Small intestine (tissue), 7 donors: ENCODE measurements at regions not wholly inside any gene's neighbourhood (a gene's known extent, or its start where the extent isn't known, plus 50 kb on each side); places are given as distances from the start of the nearest gene placed in this dataset.

Source experiments
- DNase-seq, 2 donors: peaks; one replicate each; pipeline versions ENCODE4 v3.0.0 to v3.0.0-alpha.2; 2013
- FAIRE-seq: peaks from 2 replicates; lab custom pipeline; 2012; peaks lifted over from hg19 to GRCh38; lab: Jason Lieb, UNC
- H3K27ac ChIP-seq, 3 donors: one replicate each; pipeline ENCODE4 v1.5.1; 2013; ENCODE audit warnings: low read length in 2 of 3, mild to moderate bottlenecking in 2 of 3, control low read depth in 1 of 3, inconsistent platforms in 1 of 3, low read depth in 1 of 3, moderate library complexity in 1 of 3
- H3K27me3 ChIP-seq, 3 donors: one replicate each; pipeline ENCODE4 v1.6.1; 2013; ENCODE audit warnings: low read length in 3 of 3, inconsistent platforms in 1 of 3; ENCODE audit not compliant: control insufficient read depth in 3 of 3, insufficient read depth in 3 of 3
- H3K36me3 ChIP-seq, 3 donors: one replicate each; pipeline ENCODE4 v1.6.1; 2013; ENCODE audit warnings: low read length in 3 of 3, inconsistent platforms in 1 of 3, low read depth in 1 of 3, mild to moderate bottlenecking in 1 of 3, moderate library complexity in 1 of 3; ENCODE audit not compliant: control insufficient read depth in 3 of 3, insufficient read depth in 2 of 3
- H3K4me1 ChIP-seq, 3 donors: one replicate each; pipeline ENCODE4 v1.6.1; 2013; ENCODE audit warnings: low read length in 2 of 3, inconsistent platforms in 1 of 3, low read depth in 1 of 3, mild to moderate bottlenecking in 1 of 3, moderate library complexity in 1 of 3; ENCODE audit not compliant: control insufficient read depth in 3 of 3, insufficient read depth in 2 of 3
- H3K4me3 ChIP-seq, 3 donors: one replicate each; pipeline ENCODE4 v1.5.1; 2013; ENCODE audit warnings: low read length in 3 of 3, control low read depth in 1 of 3, inconsistent platforms in 1 of 3, low read depth in 1 of 3, mild to moderate bottlenecking in 1 of 3, moderate library complexity in 1 of 3
- H3K9me3 ChIP-seq, 2 donors: one replicate each; pipeline ENCODE4 v1.6.1; 2013; ENCODE audit warnings: low read depth in 1 of 2, low read length in 1 of 2; ENCODE audit not compliant: control insufficient read depth in 2 of 2, insufficient read depth in 1 of 2
- WGBS, 3 donors: extraction: QIAGEN DNeasy Blood & Tissue Kit; methylation state at CpG; one replicate each; pipeline ENCODE4 v1.1.7; 2013; 5-methylcytosine and 5-hydroxymethylcytosine counted together
- donor health status: healthy with polysubstance abuse.
- donor health status: control.
- donor health status: control.
- donor health status: Bipolar disorder and iron deficiency.
- donor health status: healthy.

GRCh38 chr6:164378330-164378729 lies 931.1 kb downstream of the C6orf118 start:
- Histone ChIP-seq H3K9me3 (peaks cover 0 to 8% of the 10 kb centered on the region in 2 donors), H3K4me3 (no peak overlapping the region), H3K4me1 (no peaks in the 10 kb centered on the region), H3K27ac (no peak overlapping the region), H3K27me3 (no peaks in the 10 kb centered on the region), H3K36me3 (no peaks in the 10 kb centered on the region)
- DNase-seq (no peak), FAIRE-seq (no peak)
- WGBS, 3 donors = 50 to 62% (median 59%) methylated on average over 2 of the region's 2 CpGs

GRCh38 chr6:164377348-164377918 lies 932.0 kb downstream of the C6orf118 start:
- peaks cover 0 to 8% of the 10 kb centered on the region in 2 donors for H3K9me3 ChIP-seq
- no peaks in the 10 kb centered on the region for H3K36me3 ChIP-seq
- no peak overlapping the region for H3K4me3 ChIP-seq
- DNase-seq (no peak), FAIRE-seq (no peak)
- 72 to 80% (median 77%) methylated on average over 6 of the region's 6 CpGs for WGBS, 3 donors
- no peaks in the 10 kb centered on the region for H3K27me3 ChIP-seq
- no peaks in the 10 kb centered on the region for H3K4me1 ChIP-seq
- H3K27ac ChIP-seq = no peak overlapping the region

- no peak overlapping the region for H3K4me3 ChIP-seq
- H3K9me3 ChIP-seq = peaks cover 2 to 8% of the 10 kb centered on the region in 2 donors
- H3K27ac ChIP-seq = no peak overlapping the region
- no peaks in the 10 kb centered on the region for H3K4me1 ChIP-seq
- H3K36me3 ChIP-seq = no peaks in the 10 kb centered on the region
- FAIRE-seq (no peak), DNase-seq (no peak)
- H3K27me3 ChIP-seq = no peaks in the 10 kb centered on the region
Measured at GRCh38 chr6:164370773-164371172, 938.6 kb downstream of the C6orf118 start.

GRCh38 chr6:164359441-164359840 lies 944.9 kb downstream of the QKI start:
- no peaks in the 10 kb centered on the region for H3K4me1 ChIP-seq
- no peaks in the 10 kb centered on the region for H3K36me3 ChIP-seq
- DNase-seq (no peak), FAIRE-seq (no peak)
- H3K4me3 ChIP-seq = no peak overlapping the region
- no peak overlapping the region for H3K27ac ChIP-seq
- peaks cover 0 to 13% of the 10 kb centered on the region in 2 donors for H3K9me3 ChIP-seq
- 90 to 97% (median 93%) methylated on average over 2 of the region's 2 CpGs for WGBS, 3 donors
- no peaks in the 10 kb centered on the region for H3K27me3 ChIP-seq

GRCh38 chr6:164359036-164359435 lies 944.5 kb downstream of the QKI start:
- Histone ChIP-seq H3K27ac (no peak overlapping the region), H3K27me3 (no peaks in the 10 kb centered on the region), H3K9me3 (peaks cover 0 to 14% of the 10 kb centered on the region in 2 donors), H3K36me3 (no peaks in the 10 kb centered on the region), H3K4me3 (no peak overlapping the region), H3K4me1 (no peaks in the 10 kb centered on the region)
- no peak for DNase-seq
- FAIRE-seq = no peak
- 85 to 91% (median 90%) methylated on average over 2 of the region's 2 CpGs for WGBS, 3 donors

GRCh38 chr6:164356814-164357213 lies 942.3 kb downstream of the QKI start:
- Histone ChIP-seq H3K36me3 (no peaks in the 10 kb centered on the region), H3K4me3 (no peak overlapping the region), H3K4me1 (no peaks in the 10 kb centered on the region), H3K9me3 (peaks cover 0 to 14% of the 10 kb centered on the region in 2 donors), H3K27ac (no peak overlapping the region), H3K27me3 (no peaks in the 10 kb centered on the region)
- 74 to 89% (median 74%) methylated on average over 1 of the region's 1 CpG for WGBS, 3 donors
- FAIRE-seq = no peak
- no peak for DNase-seq

- H3K9me3 ChIP-seq = peaks cover 0 to 1% of the 10 kb centered on the region in 2 donors
- FAIRE-seq = no peak
- no peak for DNase-seq
- no peaks in the 10 kb centered on the region for H3K4me1 ChIP-seq
- H3K27me3 ChIP-seq = no peaks in the 10 kb centered on the region
- H3K4me3 ChIP-seq = no peak overlapping the region
- H3K27ac ChIP-seq = no peak overlapping the region
- WGBS, 3 donors = 80 to 84% (median 81%) methylated on average over 2 of the region's 2 CpGs
- no peaks in the 10 kb centered on the region for H3K36me3 ChIP-seq
Measured at GRCh38 chr6:164347455-164347854, 932.9 kb downstream of the QKI start.

- H3K9me3 ChIP-seq = peaks cover 0 to 1% of the 10 kb centered on the region in 2 donors
- no peak overlapping the region for H3K4me3 ChIP-seq
- H3K4me1 ChIP-seq = no peaks in the 10 kb centered on the region
- no peak overlapping the region for H3K27ac ChIP-seq
- FAIRE-seq (no peak), DNase-seq (no peak)
- H3K27me3 ChIP-seq = no peaks in the 10 kb centered on the region
- no peaks in the 10 kb centered on the region for H3K36me3 ChIP-seq
Measured at GRCh38 chr6:164346631-164347030, 932.1 kb downstream of the QKI start.
